ENCODE measurements at regions not wholly inside any gene's neighbourhood (a gene's known extent, or its start where the extent isn't known, plus 50 kb on each side); places are given as distances from the start of the nearest gene placed in this dataset.

DNA sequence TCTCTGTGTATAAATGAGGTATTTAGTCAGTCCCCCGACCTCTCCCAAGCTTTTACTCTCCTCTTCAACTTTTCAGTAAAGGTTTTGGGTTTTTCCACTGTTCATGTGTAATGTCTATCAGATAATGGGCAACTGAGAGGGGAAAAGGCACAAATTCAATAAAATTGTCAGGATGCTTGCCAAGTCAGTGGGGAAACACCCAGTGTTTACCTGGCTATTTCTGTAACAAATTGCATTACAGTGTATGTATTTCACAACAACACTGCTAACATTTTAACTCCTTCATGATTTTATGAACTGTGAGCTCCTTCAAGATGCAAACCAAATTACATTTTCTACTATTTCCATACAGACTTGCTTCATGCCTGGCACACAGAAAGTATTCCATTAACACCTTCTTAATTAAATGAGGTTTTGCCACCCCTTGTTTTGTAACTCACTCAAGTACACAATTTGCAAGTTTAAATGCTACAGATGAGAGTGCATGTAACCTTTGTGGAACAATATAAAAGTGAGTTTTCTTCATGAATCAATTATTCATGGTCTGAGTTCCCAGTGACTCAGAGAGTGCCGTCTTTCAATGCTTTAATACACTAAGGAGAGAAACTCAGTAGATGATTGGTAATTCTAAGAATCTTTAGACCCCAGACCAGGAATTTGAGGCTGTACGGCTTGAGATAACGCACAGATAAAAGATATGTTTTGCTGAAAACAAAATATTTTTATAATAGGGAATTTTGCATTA lies 149.8 kb upstream of the TLL1 start:
- no peak for DNase-seq

DNA sequence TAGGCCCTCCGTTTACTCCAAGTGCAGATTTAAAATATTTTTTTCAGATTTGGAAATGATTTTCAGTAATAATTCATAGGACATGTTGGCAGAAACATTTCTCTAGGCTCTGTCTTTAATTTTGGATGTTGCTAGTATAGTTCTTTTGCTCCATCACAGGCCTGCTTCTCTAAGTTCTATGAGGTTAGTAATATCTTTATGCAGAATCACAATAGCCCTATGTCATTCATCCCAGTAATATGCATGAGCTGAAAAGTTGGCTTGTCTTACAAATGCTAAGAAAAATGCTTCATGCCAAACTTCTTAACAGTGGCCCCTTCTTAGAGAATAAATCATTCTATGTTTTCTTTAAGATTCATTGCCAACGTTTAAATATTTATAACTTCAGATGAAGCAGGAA lies 148.3 kb upstream of the TLL1 start:
- DNase-seq = no peak

- DNase-seq = no peak
Observed at GRCh38 chr4:165725352-165725751, 147.7 kb upstream of the TLL1 start.

- no peak for DNase-seq
Observed at GRCh38 chr4:165726831-165727230, 146.2 kb upstream of the TLL1 start.

- no peak for DNase-seq
Observed at GRCh38 chr4:165737309-165737972, 135.6 kb upstream of the TLL1 start.

DNA sequence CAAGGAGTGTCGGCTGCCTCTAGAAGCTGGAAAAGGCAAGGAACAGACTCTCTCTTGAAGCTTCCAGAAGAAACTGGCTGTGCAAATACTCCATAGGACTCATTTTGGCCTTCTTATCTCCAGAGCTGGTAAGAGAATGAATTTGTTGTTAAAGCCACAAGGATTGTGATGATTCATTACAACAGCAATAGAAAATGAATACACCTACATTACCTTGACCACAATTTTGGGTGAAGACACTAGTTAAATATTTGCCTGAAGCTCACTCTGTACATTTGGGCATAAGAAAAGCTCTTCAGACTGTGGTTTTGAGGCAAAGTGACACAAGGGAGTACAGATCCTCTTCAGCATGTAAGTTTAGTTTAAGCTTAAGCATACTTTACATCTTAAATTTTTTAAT lies 134.5 kb upstream of the TLL1 start:
- DNase-seq = no peak

- DNase-seq = no peak
Observed at GRCh38 chr4:165740911-165741310, 132.1 kb upstream of the TLL1 start.

- DNase-seq = no peak
Observed at GRCh38 chr4:165743422-165743821, 129.6 kb upstream of the TLL1 start.

- DNase-seq = no peak
Observed at GRCh38 chr4:165744370-165744769, 128.7 kb upstream of the TLL1 start.

DNA sequence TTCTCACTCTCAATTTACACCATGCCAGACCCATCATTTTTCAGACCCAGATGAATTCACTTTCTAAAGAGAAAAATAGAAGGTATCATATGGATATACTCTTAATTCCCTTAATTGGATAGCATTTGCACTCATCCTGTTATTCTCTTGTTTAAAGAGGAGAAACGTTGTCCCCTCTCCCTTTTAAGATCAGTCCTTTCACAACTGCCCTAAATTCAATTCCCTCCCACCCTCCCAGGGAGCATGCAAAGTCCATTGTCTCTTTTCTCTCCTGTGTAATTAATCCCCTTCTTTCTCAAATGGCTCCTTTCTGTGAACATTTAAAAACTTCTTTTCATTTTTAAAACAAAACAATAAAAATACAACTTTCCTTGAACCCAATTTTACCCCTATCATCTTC lies 124.7 kb upstream of the TLL1 start:
- no peak for DNase-seq

DNA sequence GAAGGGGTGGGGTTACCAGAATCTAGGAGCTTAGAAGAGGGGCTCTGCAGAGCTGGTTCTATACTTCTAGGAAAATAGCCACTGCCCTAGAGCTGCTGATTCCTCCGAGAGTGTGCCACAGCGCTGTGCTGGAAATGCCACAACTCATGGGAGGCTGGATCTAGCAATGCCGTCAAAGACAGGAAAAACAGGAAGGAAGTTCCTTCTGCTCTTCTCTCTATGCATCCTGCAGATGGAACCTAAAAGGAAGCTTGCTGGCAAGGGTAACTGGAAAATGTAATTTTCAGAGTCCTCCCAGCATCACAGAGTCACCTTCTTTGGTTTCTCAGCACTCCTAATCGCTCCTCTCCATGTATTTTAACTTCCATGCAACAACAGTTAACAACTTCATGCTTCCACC lies 121.2 kb upstream of the TLL1 start:
- DNase-seq = no peak

- DNase-seq = no peak
Observed at GRCh38 chr4:165754664-165755063, 118.4 kb upstream of the TLL1 start.

GRCh38 chr4:165756836-165757235 lies 116.2 kb upstream of the TLL1 start:
- no peak for DNase-seq

DNA sequence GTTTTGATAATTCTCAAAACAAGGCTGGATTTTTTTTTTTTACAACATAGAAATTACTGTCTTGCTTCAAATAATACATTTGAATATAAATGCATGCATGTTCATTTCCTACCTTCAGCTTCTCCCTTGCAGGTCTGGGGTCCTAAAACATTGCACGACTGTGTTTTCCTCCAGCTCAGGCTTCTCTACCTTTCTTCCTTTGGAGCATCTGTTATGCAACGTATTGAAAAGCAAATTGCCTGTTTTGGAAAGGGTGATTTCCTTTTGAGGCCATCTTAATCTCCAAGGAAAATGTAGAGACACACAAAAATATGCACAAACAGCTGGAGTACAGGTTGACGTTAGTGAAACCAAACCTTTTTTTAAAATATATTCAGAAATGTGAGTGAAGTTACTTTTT lies 115.6 kb upstream of the TLL1 start:
- no peak for DNase-seq

- DNase-seq = peak; percentile 10
Observed at GRCh38 chr4:165758086-165758485, 115.0 kb upstream of the TLL1 start.

DNA sequence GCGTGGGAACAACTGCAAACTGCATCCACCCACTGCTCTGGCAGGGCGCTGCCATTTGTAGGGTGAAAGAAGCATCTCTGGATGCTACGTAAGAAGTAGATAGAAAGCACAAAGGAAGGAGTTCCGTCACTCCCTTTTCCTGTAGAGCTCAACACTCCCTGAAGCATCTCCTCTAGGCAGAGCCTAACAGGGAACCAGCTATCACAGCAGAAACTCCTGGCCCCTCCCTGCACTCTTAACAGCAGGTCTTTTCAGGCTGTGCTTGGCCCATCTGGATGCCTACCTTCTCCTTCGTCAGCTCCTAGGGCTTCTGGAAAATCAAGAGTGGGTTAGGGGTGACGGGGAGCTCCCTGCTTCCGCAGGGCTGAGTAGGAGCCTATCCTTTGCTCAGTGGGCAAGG lies 112.9 kb upstream of the TLL1 start:
- DNase-seq = no peak

DNA sequence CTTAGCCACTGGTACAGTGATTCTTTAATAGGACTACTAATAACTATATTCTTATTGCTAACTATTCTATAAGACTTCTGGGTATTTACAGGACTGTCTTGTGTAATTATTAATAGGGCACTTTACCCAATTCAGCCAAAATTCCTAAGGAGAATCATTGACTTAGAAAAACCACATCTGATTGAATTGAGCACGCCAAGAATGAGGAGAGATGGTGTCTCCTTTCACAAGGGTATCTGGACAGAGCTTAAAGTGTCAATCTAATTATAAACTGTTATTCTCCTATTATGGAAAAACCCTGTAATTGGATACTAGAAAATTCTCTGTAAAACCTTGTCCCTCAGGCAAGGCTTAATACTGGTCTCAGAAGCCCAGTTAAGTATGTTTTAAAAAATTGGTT lies 111.1 kb upstream of the TLL1 start:
- DNase-seq = no peak

DNA sequence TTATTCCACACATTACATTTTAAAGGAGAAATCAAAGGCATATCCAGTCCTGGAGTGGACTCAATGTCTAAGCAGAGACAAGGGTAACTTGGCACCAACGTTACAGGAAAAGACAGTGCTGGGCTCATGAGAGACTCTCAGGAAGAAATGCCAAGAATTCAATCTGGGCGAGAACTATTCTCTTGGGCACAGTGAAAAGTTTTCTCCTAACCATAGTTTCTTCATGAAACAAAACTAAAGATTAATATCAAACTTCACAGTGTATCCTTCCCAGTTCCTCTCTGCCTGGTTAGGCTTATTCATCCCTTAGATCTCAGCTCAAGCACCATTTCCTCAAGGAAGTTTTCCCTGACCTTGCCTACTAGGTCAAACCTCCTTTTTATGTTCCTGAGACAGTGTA lies 109.4 kb upstream of the TLL1 start:
- DNase-seq = no peak

DNA sequence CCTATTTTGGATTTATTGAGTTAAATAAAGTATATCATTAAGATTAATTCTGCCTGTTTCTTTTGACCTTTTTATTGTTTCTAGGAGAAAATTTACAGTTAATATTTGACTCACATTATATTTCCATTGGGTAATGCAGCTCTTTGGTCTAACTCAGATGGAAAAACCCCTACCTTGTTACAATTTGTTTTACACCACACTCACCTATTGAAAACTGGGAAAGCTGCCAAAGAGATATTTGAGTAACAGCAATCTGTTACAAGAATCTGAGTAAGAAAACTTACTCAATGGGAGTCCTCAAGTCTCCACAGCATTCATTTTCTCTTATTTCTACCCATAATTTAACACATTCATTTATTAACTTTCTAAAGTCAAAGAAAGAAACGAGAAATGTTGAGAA lies 108.0 kb upstream of the TLL1 start:
- peak; percentile 68 for DNase-seq

- DNase-seq = no peak
Observed at GRCh38 chr4:165766018-165766417, 107.0 kb upstream of the TLL1 start.

GRCh38 chr4:165766976-165767375 lies 106.1 kb upstream of the TLL1 start:
- no peak for DNase-seq

- DNase-seq = peak; percentile 34
Observed at GRCh38 chr4:165767671-165768070, 105.4 kb upstream of the TLL1 start.

- no peak for DNase-seq
Observed at GRCh38 chr4:165768281-165768680, 104.8 kb upstream of the TLL1 start.

DNA sequence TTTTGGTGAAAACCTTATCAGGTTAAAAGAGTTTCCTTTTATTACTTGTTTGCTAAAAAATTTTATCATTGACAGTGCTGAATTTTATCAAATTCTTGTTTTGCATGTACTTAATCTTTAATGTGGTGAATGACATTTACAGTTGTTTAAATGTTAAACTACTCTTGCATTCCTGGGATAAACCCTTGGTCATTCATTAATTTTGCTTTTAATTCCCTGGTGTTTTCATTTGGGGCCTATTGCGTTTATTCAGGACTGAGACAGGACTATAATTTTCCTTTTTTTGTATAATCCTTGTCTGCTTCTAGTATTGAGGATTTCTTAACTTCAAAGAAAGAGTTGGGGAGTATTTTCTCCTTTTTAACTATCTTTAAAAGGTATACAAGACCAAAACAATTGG lies 98.7 kb upstream of the TLL1 start:
- DNase-seq = no peak

Data from NCI-H2171 (cell line).